Natural killer cell (primary cell): ENCODE measurements at regions not wholly inside any gene's neighbourhood (a gene's known extent, or its start where the extent isn't known, plus 50 kb on each side); places are given as distances from the start of the nearest gene placed in this dataset.

Experiments
- ATAC-seq, 3 donors: fragments of 150-1000 bp in 2 of 3; fragments of 200-7000 bp in 1 of 3; cut with Tn5 transposase; 1 replicate in 1 of 3; 2 replicates in 2 of 3; pipeline ENCODE4 v1.10.0; 2021; ENCODE audit warnings: mild to moderate bottlenecking in 2 of 3, moderate library complexity in 2 of 3
- DNase-seq, 2 donors: peaks; one replicate each; pipeline versions ENCODE4 v3.0.0 to v3.0.0-alpha.2; 2013 to 2021; ENCODE audit warnings: mixed read lengths in 1 of 2
- H3K27ac ChIP-seq: one replicate; pipeline ENCODE4 v1.5.1; 2013; ENCODE audit warnings: mild to moderate bottlenecking, low read length
- H3K27me3 ChIP-seq: one replicate; pipeline ENCODE4 v1.6.1; 2013; ENCODE audit warnings: low read length; ENCODE audit not compliant: control insufficient read depth, insufficient read depth
- H3K36me3 ChIP-seq: one replicate; pipeline ENCODE4 v1.6.1; 2013; ENCODE audit warnings: low read length; ENCODE audit not compliant: control insufficient read depth, insufficient read depth
- H3K4me1 ChIP-seq: one replicate; pipeline ENCODE4 v1.6.1; 2013; ENCODE audit warnings: low read length; ENCODE audit not compliant: control insufficient read depth, insufficient read depth
- H3K4me3 ChIP-seq: one replicate; pipeline ENCODE4 v1.5.1; 2013; ENCODE audit warnings: low read length
- H3K9me3 ChIP-seq: one replicate; pipeline ENCODE4 v1.6.1; 2013; ENCODE audit warnings: low read length; ENCODE audit not compliant: control insufficient read depth, insufficient read depth
- H3K27ac Mint-ChIP-seq, 2 donors: one replicate each; pipeline ENCODE4 v1.8.0; 2022; ENCODE audit warnings: mild to moderate bottlenecking in 2 of 2, mixed read lengths in 2 of 2, moderate library complexity in 1 of 2
- H3K27me3 Mint-ChIP-seq, 2 donors: one replicate each; pipeline ENCODE4 v1.8.0; 2022; ENCODE audit warnings: low read depth in 2 of 2, mixed read lengths in 2 of 2
- H3K36me3 Mint-ChIP-seq: one replicate; pipeline ENCODE4 v1.8.0; 2022; ENCODE audit warnings: mixed read lengths
- H3K4me1 Mint-ChIP-seq, 2 donors: one replicate each; pipeline ENCODE4 v1.8.0; 2022; ENCODE audit warnings: mixed read lengths in 2 of 2
- H3K4me3 Mint-ChIP-seq: one replicate; pipeline ENCODE4 v1.8.0; 2022; ENCODE audit warnings: mild to moderate bottlenecking, moderate library complexity, mixed read lengths
- H3K9me3 Mint-ChIP-seq, 2 donors: one replicate each; pipeline ENCODE4 v1.8.0; 2022; ENCODE audit warnings: mixed read lengths in 2 of 2
- CTCF ChIP-seq: fragments of 200-600 bp; IDR thresholded peaks from one replicate; pipeline ENCODE4 v1.8.0; 2022; ENCODE audit warnings: antibody characterized with exemption
- WGBS: methylation state at CpG from one replicate; pipeline ENCODE4 v1.1.7; 2013; ENCODE audit warnings: missing lambda C conversion rate; ENCODE audit not compliant: insufficient coverage; 5-methylcytosine and 5-hydroxymethylcytosine counted together
- intact Hi-C: fragments of 100-400 bp; cut with micrococcal nuclease; formaldehyde crosslinking; loops from one replicate; pipeline ENCODE4 v1.14.2; 2022

GRCh38 chr11:69209038-69209350 is 53.3 kb downstream of the SMIM38 start:
- no peak for ATAC-seq
- Mint-ChIP-seq H3K4me1 (no peaks in the 10 kb centered on the region), H3K4me3 (no peak overlapping the region), H3K9me3 (no peaks in the 10 kb centered on the region), H3K27me3 (peaks cover 16 to 22% of the 10 kb centered on the region in 2 donors), H3K36me3 (no peaks in the 10 kb centered on the region), H3K27ac (no peak overlapping the region)
- Histone ChIP-seq H3K4me1 (no peaks in the 10 kb centered on the region), H3K9me3 (no peaks in the 10 kb centered on the region), H3K36me3 (no peaks in the 10 kb centered on the region), H3K27ac (no peak overlapping the region), H3K4me3 (no peak overlapping the region), H3K27me3 (no peaks in the 10 kb centered on the region)
- 96% methylated on average over 8 of the region's 8 CpGs for WGBS
- intact Hi-C loops: no loop called here
- DNase-seq: no peak
- TF ChIP-seq CTCF: no peak

GRCh38 chr11:69209421-69210309 is 53.9 kb downstream of the SMIM38 start:
- H3K9me3 ChIP-seq: no peaks in the 10 kb centered on the region
- DNase-seq (no peak), ATAC-seq (no peak)
- Mint-ChIP-seq H3K27me3 (peaks cover 18 to 28% of the 10 kb centered on the region in 2 donors), H3K36me3 (no peaks in the 10 kb centered on the region), H3K9me3 (peaks cover 0 to 3% of the 10 kb centered on the region in 2 donors), H3K4me3 (no peak overlapping the region), H3K27ac (no peak overlapping the region), H3K4me1 (no peaks in the 10 kb centered on the region)
- no peaks in the 10 kb centered on the region for H3K4me1 ChIP-seq
- WGBS: 88% methylated on average over 22 of the region's 23 CpGs
- intact Hi-C loops: no loop called here
- no peak for TF ChIP-seq CTCF
- no peaks in the 10 kb centered on the region for H3K36me3 ChIP-seq
- no peaks in the 10 kb centered on the region for H3K27me3 ChIP-seq
- no peak overlapping the region for H3K27ac ChIP-seq
- H3K4me3 ChIP-seq: no peak overlapping the region

- no peaks in the 10 kb centered on the region for H3K36me3 ChIP-seq
- H3K4me3 ChIP-seq: no peak overlapping the region
- Mint-ChIP-seq H3K4me1 (no peaks in the 10 kb centered on the region), H3K4me3 (no peak overlapping the region), H3K9me3 (peaks cover 0 to 4% of the 10 kb centered on the region in 2 donors), H3K27ac (no peak overlapping the region), H3K36me3 (no peaks in the 10 kb centered on the region), H3K27me3 (peaks cover 19 to 31% of the 10 kb centered on the region in 2 donors)
- no peak for ATAC-seq
- no peak for DNase-seq
- no peaks in the 10 kb centered on the region for H3K9me3 ChIP-seq
- H3K4me1 ChIP-seq: no peaks in the 10 kb centered on the region
- H3K27me3 ChIP-seq: no peaks in the 10 kb centered on the region
- intact Hi-C loops: no loop called here
- 52% methylated on average over 12 of the region's 12 CpGs for WGBS
- no peak overlapping the region for H3K27ac ChIP-seq
- TF ChIP-seq CTCF: no peak
Measured at GRCh38 chr11:69210310-69211035, 54.7 kb downstream of the SMIM38 start.
